Neural cell (in vitro differentiated cells): ENCODE measurements at regions not wholly inside any gene's neighbourhood (a gene's known extent, or its start where the extent isn't known, plus 50 kb on each side); places are given as distances from the start of the nearest gene placed in this dataset.

ENCODE experiments used
- H2AFZ ChIP-seq: fragments of 200-600, 300-800 bp; sonication (generic), shearing (Covaris generic); 2 replicates; pipeline ENCODE4 v1.6.0; 2014; ENCODE audit warnings: low read depth, mild to moderate bottlenecking, antibody characterized with exemption, low read length, moderate library complexity
- H3F3A ChIP-seq: fragments of 200-600 bp; shearing (Covaris generic); 2 replicates; pipeline ENCODE4 v1.6.1; 2016; ENCODE audit warnings: mild to moderate bottlenecking, moderate library complexity, mixed read lengths, antibody characterized with exemption, low read length; ENCODE audit not compliant: insufficient read depth, poor library complexity, severe bottlenecking
- H3K27ac ChIP-seq: fragments of 200-600, 300-800 bp; sonication (generic), shearing (Covaris generic); 2 replicates; pipeline ENCODE4 v1.5.1; 2014; ENCODE audit warnings: mild to moderate bottlenecking, low read length, moderate library complexity
- H3K27me3 ChIP-seq: fragments of 300-800, 200-600 bp; sonication (generic), shearing (Covaris generic); 2 replicates; pipeline ENCODE4 v1.6.0; 2014; ENCODE audit warnings: mild to moderate bottlenecking, low read depth, low read length, moderate library complexity; ENCODE audit not compliant: insufficient read depth
- H3K36me3 ChIP-seq: fragments of 300-800, 200-600 bp; sonication (generic), shearing (Covaris generic); 2 replicates; pipeline ENCODE4 v1.5.1; 2014; ENCODE audit warnings: mild to moderate bottlenecking, antibody characterized with exemption, low read length, moderate library complexity; ENCODE audit not compliant: insufficient read depth
- H3K4me2 ChIP-seq: fragments of 300-800, 200-600 bp; sonication (generic), shearing (Covaris generic); 2 replicates; pipeline ENCODE4 v1.6.0; 2014; ENCODE audit warnings: mild to moderate bottlenecking, low read length
- H3K4me3 ChIP-seq: fragments of 300-800, 200-600 bp; sonication (generic), shearing (Covaris generic); 2 replicates; pipeline ENCODE4 v1.5.1; 2014; ENCODE audit warnings: mild to moderate bottlenecking, low read length, moderate library complexity
- H3K79me2 ChIP-seq: fragments of 200-600 bp; shearing (Covaris generic); replicated peaks from 2 replicates; pipeline ENCODE4 v1.6.0; 2014; ENCODE audit warnings: mild to moderate bottlenecking, low read length, moderate library complexity; ENCODE audit not compliant: insufficient read depth
- H3K9ac ChIP-seq: fragments of 300-800, 200-600 bp; sonication (generic), shearing (Covaris generic); 2 replicates; pipeline ENCODE4 v1.6.1; 2016; ENCODE audit warnings: mild to moderate bottlenecking, low read length, mixed read lengths
- H3K9me2 ChIP-seq: fragments of 200-600 bp; shearing (Covaris generic); 2 replicates; pipeline ENCODE4 v1.6.1; 2016; ENCODE audit warnings: mild to moderate bottlenecking, low read length, mixed read lengths; ENCODE audit not compliant: insufficient read depth
- H3K9me3 ChIP-seq: fragments of 200-600, 300-800 bp; sonication (generic), shearing (Covaris generic); 2 replicates; pipeline ENCODE4 v1.6.1; 2016; ENCODE audit warnings: mild to moderate bottlenecking, mixed run types, low read length, moderate library complexity, mixed read lengths
- H4K20me1 ChIP-seq: fragments of 200-600 bp; shearing (Covaris generic); 2 replicates; pipeline ENCODE4 v1.6.1; 2016; ENCODE audit warnings: mild to moderate bottlenecking, mixed run types; ENCODE audit not compliant: insufficient read depth
- CTCF ChIP-seq: fragments of 450-650 bp; IDR thresholded peaks from 2 replicates; pipeline ENCODE4 v1.5.1; 2014; ENCODE audit warnings: antibody characterized with exemption, mild to moderate bottlenecking, moderate library complexity; ENCODE audit not compliant: poor library complexity, severe bottlenecking
- EP300 ChIP-seq: fragments of 450-650 bp; conservative IDR thresholded peaks from 2 replicates; pipeline ENCODE4 v1.6.1; 2014; ENCODE audit warnings: antibody characterized with exemption, mild to moderate bottlenecking, moderate library complexity; ENCODE audit not compliant: poor library complexity, severe bottlenecking
- EZH2 ChIP-seq: fragments of 200-600, 300-800 bp; shearing (Covaris generic), sonication (generic); IDR thresholded peaks from 2 replicates; pipeline ENCODE4 v1.6.1; 2014; ENCODE audit warnings: antibody characterized with exemption, low read length, borderline replicate concordance, mild to moderate bottlenecking; ENCODE audit not compliant: insufficient read depth, poor library complexity, severe bottlenecking
- MXI1 ChIP-seq: fragments of 450-650 bp; conservative IDR thresholded peaks from 2 replicates; pipeline ENCODE4 v1.6.1; 2014; ENCODE audit warnings: antibody characterized with exemption, mild to moderate bottlenecking; ENCODE audit not compliant: poor library complexity, severe bottlenecking
- POLR2AphosphoS5 ChIP-seq: IDR thresholded peaks from 2 replicates; pipeline ENCODE4 v1.6.1; 2012
- RAD21 ChIP-seq: fragments of 450-650 bp; conservative IDR thresholded peaks from 2 replicates; pipeline ENCODE4 v1.6.1; 2014; ENCODE audit warnings: antibody characterized with exemption, mild to moderate bottlenecking, moderate library complexity
- REST ChIP-seq: IDR thresholded peaks from 2 replicates; pipeline ENCODE4 v1.6.1; 2012; ENCODE audit warnings: borderline replicate concordance
- SMC3 ChIP-seq: fragments of 450-650 bp; conservative IDR thresholded peaks from 2 replicates; pipeline ENCODE4 v1.6.1; 2014; ENCODE audit warnings: antibody characterized with exemption, mild to moderate bottlenecking, moderate library complexity; ENCODE audit not compliant: poor library complexity
- TAF1 ChIP-seq: IDR thresholded peaks from 2 replicates; pipeline ENCODE4 v1.6.1; 2012; ENCODE audit warnings: low read depth

GRCh38 chr3:124486324-124486723 lies 243.9 kb upstream of the UMPS start:
- H3K27me3 ChIP-seq: no peaks in the 10 kb centered on the region
- H3K36me3 ChIP-seq: peaks cover 11% of the 10 kb centered on the region
- H3K9me2 ChIP-seq: no peaks in the 10 kb centered on the region
- no peak for TF ChIP-seq EP300
- no peak for TF ChIP-seq CTCF
- no peak for TF ChIP-seq POLR2AphosphoS5
- no peak overlapping the region for H3K4me2 ChIP-seq
- H3K27ac ChIP-seq: no peak overlapping the region
- H3K4me3 ChIP-seq: no peak overlapping the region
- H3K9ac ChIP-seq: no peak overlapping the region
- no peak overlapping the region for H2AFZ ChIP-seq
- no peaks in the 10 kb centered on the region for H3K9me3 ChIP-seq
- H4K20me1 ChIP-seq: no peaks in the 10 kb centered on the region
- no peaks in the 10 kb centered on the region for H3F3A ChIP-seq
- no peaks in the 10 kb centered on the region for H3K79me2 ChIP-seq

GRCh38 chr3:124489506-124489905 lies 240.7 kb upstream of the UMPS start:
- Histone ChIP-seq H3K36me3 (peaks cover 9% of the 10 kb centered on the region), H4K20me1 (no peaks in the 10 kb centered on the region), H3K79me2 (no peaks in the 10 kb centered on the region), H3F3A (no peaks in the 10 kb centered on the region), H3K9me3 (no peaks in the 10 kb centered on the region), H3K9ac (no peak overlapping the region), H3K27me3 (no peaks in the 10 kb centered on the region), H3K4me2 (no peak overlapping the region), H3K27ac (no peak overlapping the region), H3K9me2 (no peaks in the 10 kb centered on the region), H3K4me3 (no peak overlapping the region), H2AFZ (no peak overlapping the region)
- no peak for TF ChIP-seq REST
- no peak for TF ChIP-seq EP300
- no peak for TF ChIP-seq TAF1
- TF ChIP-seq POLR2AphosphoS5: no peak
- TF ChIP-seq SMC3: no peak
- TF ChIP-seq MXI1: no peak
- no peak for TF ChIP-seq RAD21
- no peak for TF ChIP-seq CTCF
- no peak for TF ChIP-seq EZH2
